Fibroblast of villous mesenchyme (primary cell): ENCODE measurements at regions not wholly inside any gene's neighbourhood (a gene's known extent, or its start where the extent isn't known, plus 50 kb on each side); places are given as distances from the start of the nearest gene placed in this dataset.
A peak's percentile ranks its signal among the peaks of the same experiment; 100 is the strongest.
"Not testable (repeated sequence)": the region's sequence is repeated elsewhere in the genome, so short reads cannot be mapped to it uniquely, and the experiment has no call there.

Source experiments
- DNase-seq: peaks from one replicate; pipeline ENCODE4 v3.0.0-alpha.2; 2010; ENCODE audit warnings: low read depth
- H3K4me3 ChIP-seq: 2 replicates; pipeline ENCODE4 v1.5.1; 2011; ENCODE audit warnings: low read depth, mild to moderate bottlenecking, low read length
- CTCF ChIP-seq: IDR thresholded peaks from 2 replicates; pipeline ENCODE4 v1.5.1; 2012; ENCODE audit warnings: low read depth, mild to moderate bottlenecking, low read length; ENCODE audit not compliant: insufficient read depth

GRCh38 chr12:34109390-34109789 lies 87.1 kb downstream of the ALG10 start:
- DNase-seq = no peak
- H3K4me3 ChIP-seq = no peak overlapping the region
- no peak for TF ChIP-seq CTCF

GRCh38 chr12:34109909-34110531 lies 87.7 kb downstream of the ALG10 start:
- not testable (repeated sequence) for H3K4me3 ChIP-seq, DNase-seq

GRCh38 chr12:34119366-34119765 lies 97.1 kb downstream of the ALG10 start:
- no peak for TF ChIP-seq CTCF
- no peak overlapping the region for H3K4me3 ChIP-seq
- DNase-seq = no peak

GRCh38 chr12:34121360-34121759 lies 99.1 kb downstream of the ALG10 start:
- no peak for TF ChIP-seq CTCF
- no peak overlapping the region for H3K4me3 ChIP-seq
- no peak for DNase-seq

GRCh38 chr12:34123092-34123491 lies 100.8 kb downstream of the ALG10 start:
- not testable (repeated sequence) for H3K4me3 ChIP-seq
- TF ChIP-seq CTCF = peak; percentile 83
- DNase-seq = peak; percentile 47

GRCh38 chr12:34124608-34125007 lies 102.3 kb downstream of the ALG10 start:
- no peak overlapping the region for H3K4me3 ChIP-seq
- TF ChIP-seq CTCF = no peak
- DNase-seq = no peak

- peak overlapping the region; percentile 30 for H3K4me3 ChIP-seq
- no peak for TF ChIP-seq CTCF
Observed at GRCh38 chr12:34126239-34126641, 103.9 kb downstream of the ALG10 start.

GRCh38 chr12:34126805-34127204 lies 104.5 kb downstream of the ALG10 start:
- no peak overlapping the region for H3K4me3 ChIP-seq
- TF ChIP-seq CTCF = no peak
- no peak for DNase-seq

More at GRCh38 chr12:34126239-34126641, 103.9 kb downstream of the ALG10 start:
- DNase-seq = peak; percentile 0

- H3K4me3 ChIP-seq, DNase-seq: not testable (repeated sequence)
Observed at GRCh38 chr12:34127379-34127778, 105.1 kb downstream of the ALG10 start.
